ENCODE measurements at regions not wholly inside any gene's neighbourhood (a gene's known extent, or its start where the extent isn't known, plus 50 kb on each side); places are given as distances from the start of the nearest gene placed in this dataset.
"Not testable (repeated sequence)": the region's sequence is repeated elsewhere in the genome, so short reads cannot be mapped to it uniquely, and the experiment has no call there.

DNA sequence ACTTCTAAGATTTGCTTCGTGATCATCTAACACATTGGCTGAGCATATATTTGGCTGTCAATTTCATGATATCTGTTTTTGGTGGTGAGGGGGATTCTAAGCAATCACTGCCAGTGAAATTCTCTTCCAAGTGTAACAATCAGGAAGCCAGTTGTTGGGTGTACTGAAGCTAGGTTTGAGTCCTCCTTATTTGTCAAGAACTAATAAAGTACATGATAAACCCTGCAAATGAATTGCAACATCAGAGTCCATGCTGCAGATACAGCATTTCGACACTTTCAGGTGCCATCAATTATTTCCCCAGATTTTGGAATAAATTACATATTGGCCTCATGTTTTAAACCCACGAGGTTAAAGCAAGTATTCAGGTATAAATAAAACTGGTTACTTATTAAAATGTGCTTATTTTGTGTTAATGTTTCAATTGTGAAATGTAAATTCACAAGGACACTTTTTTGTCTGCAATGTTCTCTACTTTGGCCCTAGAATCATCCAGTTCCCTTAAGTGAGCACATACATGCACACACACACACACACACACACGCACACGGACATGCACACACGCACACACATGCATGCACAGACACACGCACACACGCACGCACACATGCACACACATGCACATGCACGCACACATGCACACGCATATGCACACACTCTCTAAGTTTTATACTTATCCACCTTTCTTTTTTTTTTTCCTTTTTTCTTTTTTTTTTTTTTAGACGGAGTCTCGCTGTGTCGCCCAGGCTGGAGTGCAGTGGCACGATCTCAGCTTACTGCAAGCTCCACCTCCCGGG, 510.2 kb upstream of the KLF6 start:
- no peak for DNase-seq (ENCODE audit: low spot score)

DNA sequence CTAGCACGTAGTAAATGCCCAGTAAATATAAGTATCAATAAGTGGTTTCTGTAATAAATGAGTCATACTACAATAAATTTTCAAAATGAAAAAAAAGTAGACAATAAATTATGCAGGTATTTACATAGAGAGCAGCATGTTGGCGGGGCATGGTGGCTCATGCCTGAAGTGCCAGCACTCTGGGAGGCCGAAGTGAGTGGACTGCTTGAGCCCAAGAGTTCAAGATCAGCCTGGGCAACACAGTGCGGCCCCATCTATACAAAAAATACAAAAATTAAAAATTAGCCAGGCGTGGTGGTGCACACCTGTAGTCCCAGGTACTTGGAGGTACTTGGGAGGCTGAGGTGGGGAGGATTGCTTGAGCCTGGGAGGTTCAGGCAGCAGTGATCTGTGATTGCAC, 509.3 kb upstream of the KLF6 start:
- no peak for DNase-seq (ENCODE audit: low spot score)

- DNase-seq (ENCODE audit: low spot score) = no peak
Measured at GRCh38 chr10:4291990-4292389, 507.0 kb upstream of the KLF6 start.

DNA sequence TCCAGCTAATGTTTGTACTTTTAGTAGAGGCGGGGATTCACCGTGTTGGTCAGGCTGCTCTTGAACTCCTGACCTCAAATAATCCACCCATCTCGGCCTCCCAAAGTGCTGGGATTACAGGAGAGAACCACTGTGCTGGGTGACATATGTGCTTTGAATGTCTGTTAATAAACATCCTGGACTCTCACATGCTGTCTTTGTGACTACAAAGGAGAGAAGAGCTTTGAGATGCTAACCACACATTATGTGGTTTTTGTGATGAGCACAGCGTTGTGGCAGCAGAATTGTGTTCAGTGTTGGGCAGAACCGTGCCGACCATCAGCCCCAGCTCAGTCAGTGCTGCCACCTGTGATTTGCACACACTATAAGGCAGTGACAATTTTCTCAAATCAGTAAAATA, 500.1 kb upstream of the KLF6 start:
- DNase-seq (ENCODE audit: low spot score) = no peak

GRCh38 chr10:4283846-4284610, 499.0 kb upstream of the KLF6 start:
- no peak for DNase-seq (ENCODE audit: low spot score)

GRCh38 chr10:4282496-4282895, 497.5 kb upstream of the KLF6 start:
- no peak for DNase-seq (ENCODE audit: low spot score)

- no peak for DNase-seq (ENCODE audit: low spot score)
Measured at GRCh38 chr10:4281190-4281825, 496.3 kb upstream of the KLF6 start.

- DNase-seq (ENCODE audit: low spot score) = no peak
Measured at GRCh38 chr10:4280461-4281189, 495.6 kb upstream of the KLF6 start.

DNA sequence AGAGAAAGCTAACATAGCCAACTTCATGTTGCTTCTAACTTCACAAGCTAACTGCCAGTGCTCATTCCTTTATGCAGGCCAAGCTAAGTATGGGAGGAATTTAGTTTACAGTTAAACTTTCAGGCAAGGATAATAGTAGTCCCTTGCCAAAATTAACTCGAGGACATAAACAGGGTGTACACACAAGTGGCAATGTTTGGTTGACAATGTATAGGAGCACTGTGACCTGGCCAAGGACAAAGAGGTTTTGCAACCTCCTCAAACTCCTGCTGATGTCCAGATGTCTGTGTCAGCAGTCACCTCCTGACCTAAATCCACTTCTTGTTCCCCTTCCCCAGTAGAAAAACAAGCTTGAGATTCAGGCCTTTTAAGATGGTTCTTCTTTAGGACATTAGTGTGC, 494.6 kb upstream of the KLF6 start:
- no peak for DNase-seq (ENCODE audit: low spot score)

DNA sequence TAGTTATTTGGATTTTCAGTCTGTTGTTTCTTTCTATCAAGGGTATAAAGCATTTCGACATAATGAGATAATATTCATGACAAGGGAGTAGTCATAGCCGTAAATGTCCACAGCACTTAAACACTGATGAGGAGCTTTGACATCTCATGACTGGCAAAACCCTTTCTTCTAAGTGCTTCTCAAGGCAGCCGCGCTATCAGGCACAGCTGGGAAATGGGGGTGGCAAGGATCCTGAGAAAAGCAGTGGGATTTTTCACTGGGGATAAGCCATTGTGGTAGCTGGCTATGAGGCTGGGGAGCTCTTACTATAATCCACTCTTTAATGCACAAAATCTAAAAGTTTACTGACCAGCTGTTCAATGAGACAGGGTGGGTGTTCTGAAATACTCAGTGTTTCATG, 493.2 kb upstream of the KLF6 start:
- no peak for DNase-seq (ENCODE audit: low spot score)

DNA sequence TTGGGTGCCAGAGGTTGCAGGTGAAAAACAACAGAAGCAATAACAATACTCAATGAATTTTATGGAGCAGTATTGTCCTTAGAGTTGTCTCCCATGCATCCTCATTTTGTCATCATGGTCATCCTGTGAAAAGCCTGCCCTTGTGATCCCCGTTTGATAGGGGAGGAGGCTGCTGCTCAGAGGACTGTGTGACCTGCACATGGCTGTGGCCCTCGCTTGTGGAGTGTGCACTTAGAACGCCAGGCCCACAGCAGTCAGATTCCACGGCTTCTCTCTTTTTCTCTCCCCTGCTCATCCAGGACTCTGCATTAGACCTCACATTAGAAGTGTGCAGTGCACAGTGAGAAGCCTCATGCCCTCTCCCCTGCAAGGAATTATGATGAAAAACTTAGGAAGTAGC, 491.1 kb upstream of the KLF6 start:
- DNase-seq (ENCODE audit: low spot score) = no peak

DNA sequence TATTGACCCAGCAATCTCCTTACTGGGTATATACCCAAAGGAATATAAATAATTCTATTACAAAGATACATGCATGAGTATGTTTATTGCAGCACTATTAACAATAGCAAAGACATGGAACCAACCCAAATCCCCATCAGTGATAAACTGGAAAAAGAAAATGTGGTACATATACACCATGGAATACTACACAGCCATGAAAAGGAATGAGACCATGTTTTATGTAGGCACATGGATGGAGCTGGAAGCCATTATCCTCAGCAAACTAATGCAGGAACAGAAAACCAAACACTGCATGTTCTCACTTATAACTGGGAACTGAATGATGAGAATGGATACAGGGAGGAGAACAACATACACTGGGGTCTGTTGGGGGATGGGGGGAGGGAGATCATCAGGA, 489.7 kb upstream of the KLF6 start:
- DNase-seq (ENCODE audit: low spot score) = not testable (repeated sequence)

- DNase-seq (ENCODE audit: low spot score) = no peak
Measured at GRCh38 chr10:4271193-4271592, 486.2 kb upstream of the KLF6 start.

DNA sequence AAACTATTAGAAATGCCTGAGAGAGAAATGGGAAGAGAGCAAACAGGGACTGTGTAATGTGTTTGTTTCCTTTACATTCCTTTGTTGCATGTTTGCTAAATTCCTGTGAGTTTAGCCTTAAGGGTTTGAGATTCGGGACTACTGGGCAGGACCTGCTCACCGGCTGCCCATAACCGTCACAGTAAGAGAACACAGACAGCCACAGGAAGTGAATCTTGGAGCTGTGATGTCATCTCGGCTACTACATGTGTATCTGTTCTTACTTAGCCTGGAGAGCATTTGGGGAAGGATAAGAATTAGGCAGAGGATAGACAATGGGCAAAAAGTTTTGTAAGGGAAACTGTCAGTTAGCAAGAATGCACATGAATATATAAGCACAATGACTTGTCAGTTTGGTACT, 485.1 kb upstream of the KLF6 start:
- DNase-seq (ENCODE audit: low spot score) = no peak

DNA sequence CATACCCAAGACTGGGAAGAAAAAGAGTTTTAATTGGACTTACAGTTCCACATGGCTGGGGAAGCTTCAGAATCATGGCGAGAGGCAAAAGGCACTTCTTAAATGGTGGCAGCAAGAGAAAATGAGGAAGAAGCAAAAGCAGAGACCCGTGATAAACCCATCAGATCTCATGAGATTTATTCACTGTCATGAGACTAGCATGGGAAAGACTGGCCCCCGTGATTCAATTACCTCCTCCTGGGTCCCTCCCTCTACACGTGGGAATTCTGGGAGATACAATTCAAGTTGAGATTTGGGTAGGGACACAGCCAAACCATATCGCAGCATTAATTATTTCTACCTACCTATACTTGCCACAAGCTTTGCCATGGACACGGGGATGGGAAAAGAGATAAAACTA, 483.5 kb upstream of the KLF6 start:
- DNase-seq (ENCODE audit: low spot score) = not testable (repeated sequence)

- DNase-seq (ENCODE audit: low spot score) = no peak
Measured at GRCh38 chr10:4267086-4267773, 482.2 kb upstream of the KLF6 start.

DNA sequence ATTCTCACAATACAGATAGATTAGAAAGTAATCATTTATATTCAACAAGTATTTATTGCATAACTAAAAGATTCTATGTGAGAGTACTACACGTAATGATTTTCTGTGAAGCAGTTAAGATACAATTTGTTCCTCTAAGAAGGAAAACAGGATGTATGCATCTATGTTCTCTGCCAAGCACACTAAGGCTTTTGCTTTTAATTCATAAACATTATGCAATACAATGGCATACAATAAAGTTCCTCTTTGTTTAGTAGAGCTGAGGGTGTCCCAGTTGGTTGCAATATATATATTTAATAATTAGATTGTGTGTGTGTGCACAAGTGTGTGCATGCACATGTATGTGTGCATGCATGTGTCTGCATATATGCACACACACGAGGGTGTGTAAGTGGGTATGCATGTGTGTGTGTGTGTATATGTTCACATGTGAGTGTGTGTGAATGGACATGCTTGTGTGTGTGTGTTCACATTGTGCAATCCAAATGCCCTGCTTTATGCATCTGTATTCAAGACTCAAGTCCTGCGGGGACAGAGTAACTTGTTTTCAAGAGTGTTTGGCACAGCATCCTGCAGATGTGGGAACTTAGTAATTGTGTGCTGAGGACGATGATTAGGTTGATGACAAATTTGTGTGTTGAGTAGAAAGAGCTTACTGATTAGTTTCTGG, 481.5 kb upstream of the KLF6 start:
- no peak for DNase-seq (ENCODE audit: low spot score)

GRCh38 chr10:4265964-4266363, 481.0 kb upstream of the KLF6 start:
- DNase-seq (ENCODE audit: low spot score) = no peak

DNA sequence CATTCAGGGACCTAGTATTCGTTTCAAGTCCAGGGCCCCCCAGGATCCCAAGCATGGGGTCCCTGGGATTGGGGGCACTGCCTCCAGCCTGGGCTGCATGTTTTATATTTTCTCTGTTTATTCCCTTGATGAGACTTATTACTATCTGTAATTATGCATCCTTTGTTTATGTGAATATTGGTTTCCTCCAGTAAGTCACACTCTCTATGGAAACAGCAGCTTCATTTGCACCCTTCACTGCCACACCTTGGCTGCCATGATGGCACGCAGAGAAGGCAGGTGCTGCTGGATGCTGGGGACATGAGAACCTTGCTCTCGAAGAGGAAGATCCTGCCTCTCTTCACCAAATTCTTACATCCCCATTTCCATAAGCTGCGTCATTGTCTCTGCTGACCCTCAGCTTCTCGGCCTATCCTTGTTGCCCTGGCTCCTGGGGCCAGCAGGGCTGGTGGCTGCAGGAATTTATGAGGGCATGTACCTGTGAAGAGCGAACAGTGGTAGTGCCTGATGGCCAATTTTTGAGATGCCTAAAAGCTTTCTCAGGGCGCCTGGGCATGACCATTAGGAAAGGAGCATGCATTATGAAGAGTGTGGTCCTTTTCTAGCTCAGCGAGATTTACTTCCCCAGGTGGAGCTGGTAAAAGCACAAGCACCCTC, 479.3 kb upstream of the KLF6 start:
- DNase-seq (ENCODE audit: low spot score) = no peak

- no peak for DNase-seq (ENCODE audit: low spot score)
Measured at GRCh38 chr10:4263601-4263921, 478.6 kb upstream of the KLF6 start.

Data from hematopoietic multipotent progenitor cell treated with erythropoietin and hydrocortisone succinate and interleukin-3 and kit ligand, for 17 days (in vitro differentiated cells).